CD4-positive, alpha-beta T cell (primary cell): ENCODE measurements at regions not wholly inside any gene's neighbourhood (a gene's known extent, or its start where the extent isn't known, plus 50 kb on each side); places are given as distances from the start of the nearest gene placed in this dataset.

Source experiments
- ATAC-seq: fragments of 200-7000 bp; cut with Tn5 transposase; one replicate; pipeline ENCODE4 v1.10.0; 2022; ENCODE audit warnings: mild to moderate bottlenecking; ENCODE audit not compliant: poor library complexity
- CTCF ChIA-PET: fragments of 350-600 bp; sonication (Branson Sonifier 250); formaldehyde crosslinking; loops from one replicate; lab custom pipeline; 2021; ENCODE audit warnings: antibody characterized with exemption, inconsistent platforms; lab: Charles Lee
- POLR2A ChIA-PET: fragments of 350-600 bp; sonication (Branson Sonifier 250); formaldehyde crosslinking; loops from one replicate; lab custom pipeline; 2021; ENCODE audit warnings: antibody characterized with exemption, inconsistent platforms; lab: Charles Lee
- DNase-seq, 14 experiments: peaks; one replicate each; pipeline ENCODE4 v3.0.0-alpha.2; 2013 to 2020; ENCODE audit warnings: mixed read lengths in 2 of 14
- H3K27ac ChIP-seq, 2 donors: one replicate each; pipeline versions ENCODE4 v1.5.1 to v1.7.0; 2013; ENCODE audit warnings: low read length in 2 of 2, low read depth in 1 of 2, mild to moderate bottlenecking in 1 of 2
- H3K27me3 ChIP-seq, 2 experiments: 1 replicate in 1 of 2; 2 replicates in 1 of 2; pipeline versions ENCODE4 v1.6.1 to v1.7.0; 2013; ENCODE audit warnings: low read length in 2 of 2, control low read depth in 1 of 2, mild to moderate bottlenecking in 1 of 2, moderate library complexity in 1 of 2; ENCODE audit not compliant: insufficient read depth in 2 of 2, control insufficient read depth in 1 of 2
- H3K36me3 ChIP-seq: one replicate; pipeline ENCODE4 v1.6.1; 2013; ENCODE audit warnings: low read length, control low read depth; ENCODE audit not compliant: insufficient read depth
- H3K4me1 ChIP-seq: one replicate; pipeline ENCODE4 v1.6.1; 2013; ENCODE audit warnings: low read length, control low read depth; ENCODE audit not compliant: insufficient read depth
- H3K4me3 ChIP-seq: one replicate; pipeline ENCODE4 v1.5.1; 2013; ENCODE audit warnings: mild to moderate bottlenecking, low read length, moderate library complexity
- H3K9me3 ChIP-seq, 2 experiments: 1 replicate in 1 of 2; 2 replicates in 1 of 2; pipeline versions ENCODE4 v1.6.1 to v1.7.0; 2013; ENCODE audit warnings: low read length in 2 of 2, mild to moderate bottlenecking in 2 of 2, control low read depth in 1 of 2, moderate library complexity in 1 of 2; ENCODE audit not compliant: control insufficient read depth in 1 of 2, insufficient read depth in 1 of 2
- H3K27ac Mint-ChIP-seq: one replicate; pipeline ENCODE4 v1.8.0; 2020; ENCODE audit warnings: mixed read lengths
- H3K27me3 Mint-ChIP-seq: one replicate; pipeline ENCODE4 v1.8.0; 2021; ENCODE audit warnings: mixed read lengths
- H3K36me3 Mint-ChIP-seq: one replicate; pipeline ENCODE4 v1.8.0; 2021; ENCODE audit warnings: low read depth, mixed read lengths
- H3K4me1 Mint-ChIP-seq: one replicate; pipeline ENCODE4 v1.8.0; 2021; ENCODE audit warnings: low read depth, mixed read lengths
- H3K4me3 Mint-ChIP-seq: one replicate; pipeline ENCODE4 v1.8.0; 2020; ENCODE audit warnings: mild to moderate bottlenecking, mixed read lengths
- H3K9me3 Mint-ChIP-seq: one replicate; pipeline ENCODE4 v1.8.0; 2020; ENCODE audit warnings: mixed read lengths
- intact Hi-C, 2 experiments: fragments of 100-400 bp; cut with DNase I in 1 of 2; cut with micrococcal nuclease in 1 of 2; formaldehyde crosslinking; loops; one replicate each; pipeline versions ENCODE4 v1.15.1 to v1.9.0; 2023 to 2025; cut with DNase I, micrococcal nuclease
- TF ChIP-seq, protein P1 (sequence below): fragments of 200-600 bp; IDR thresholded peaks from one replicate; pipeline ENCODE4 v1.8.0; 2022; ENCODE audit warnings: antibody characterized with exemption, mild to moderate bottlenecking

DNA sequence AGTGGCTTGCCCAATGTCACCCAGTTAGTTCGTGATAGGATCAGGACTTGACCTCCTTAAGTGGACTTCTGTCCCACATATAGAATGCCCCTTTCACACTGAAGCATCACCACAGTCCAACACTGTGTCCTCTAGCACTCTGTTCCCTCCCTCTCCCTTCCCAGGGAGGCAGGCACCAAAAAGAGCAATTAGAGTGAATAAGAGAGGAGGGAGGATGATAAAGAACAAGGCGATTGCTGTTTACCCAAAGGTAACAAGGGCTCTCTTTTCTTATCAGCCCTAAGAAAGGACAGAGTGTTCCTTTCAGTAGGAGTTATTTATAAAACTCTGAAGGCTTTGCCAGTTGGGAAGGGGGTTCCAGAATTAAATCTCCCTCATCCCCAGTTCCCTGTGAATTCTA lies 192.7 kb upstream of the ATP2B1 start:
- intact Hi-C loops = no loop called here
- no peak for DNase-seq
- ChIA-PET CTCF (no interaction called here), POLR2A (no interaction called here)
- Histone ChIP-seq H3K27ac (no peak overlapping the region), H3K4me3 (no peak overlapping the region), H3K4me1 (no peaks in the 10 kb centered on the region), H3K36me3 (no peaks in the 10 kb centered on the region), H3K27me3 (no peaks in the 10 kb centered on the region), H3K9me3 (no peaks in the 10 kb centered on the region)
- peaks cover 13% of the 10 kb centered on the region for H3K4me1 Mint-ChIP-seq
- H3K27ac Mint-ChIP-seq = no peak overlapping the region
- H3K36me3 Mint-ChIP-seq = no peaks in the 10 kb centered on the region
- TF ChIP-seq, protein P1, sequence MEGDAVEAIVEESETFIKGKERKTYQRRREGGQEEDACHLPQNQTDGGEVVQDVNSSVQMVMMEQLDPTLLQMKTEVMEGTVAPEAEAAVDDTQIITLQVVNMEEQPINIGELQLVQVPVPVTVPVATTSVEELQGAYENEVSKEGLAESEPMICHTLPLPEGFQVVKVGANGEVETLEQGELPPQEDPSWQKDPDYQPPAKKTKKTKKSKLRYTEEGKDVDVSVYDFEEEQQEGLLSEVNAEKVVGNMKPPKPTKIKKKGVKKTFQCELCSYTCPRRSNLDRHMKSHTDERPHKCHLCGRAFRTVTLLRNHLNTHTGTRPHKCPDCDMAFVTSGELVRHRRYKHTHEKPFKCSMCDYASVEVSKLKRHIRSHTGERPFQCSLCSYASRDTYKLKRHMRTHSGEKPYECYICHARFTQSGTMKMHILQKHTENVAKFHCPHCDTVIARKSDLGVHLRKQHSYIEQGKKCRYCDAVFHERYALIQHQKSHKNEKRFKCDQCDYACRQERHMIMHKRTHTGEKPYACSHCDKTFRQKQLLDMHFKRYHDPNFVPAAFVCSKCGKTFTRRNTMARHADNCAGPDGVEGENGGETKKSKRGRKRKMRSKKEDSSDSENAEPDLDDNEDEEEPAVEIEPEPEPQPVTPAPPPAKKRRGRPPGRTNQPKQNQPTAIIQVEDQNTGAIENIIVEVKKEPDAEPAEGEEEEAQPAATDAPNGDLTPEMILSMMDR = no peak
- H3K9me3 Mint-ChIP-seq = no peaks in the 10 kb centered on the region
- no peak overlapping the region for H3K4me3 Mint-ChIP-seq
- no peak for ATAC-seq
- no peaks in the 10 kb centered on the region for H3K27me3 Mint-ChIP-seq

DNA sequence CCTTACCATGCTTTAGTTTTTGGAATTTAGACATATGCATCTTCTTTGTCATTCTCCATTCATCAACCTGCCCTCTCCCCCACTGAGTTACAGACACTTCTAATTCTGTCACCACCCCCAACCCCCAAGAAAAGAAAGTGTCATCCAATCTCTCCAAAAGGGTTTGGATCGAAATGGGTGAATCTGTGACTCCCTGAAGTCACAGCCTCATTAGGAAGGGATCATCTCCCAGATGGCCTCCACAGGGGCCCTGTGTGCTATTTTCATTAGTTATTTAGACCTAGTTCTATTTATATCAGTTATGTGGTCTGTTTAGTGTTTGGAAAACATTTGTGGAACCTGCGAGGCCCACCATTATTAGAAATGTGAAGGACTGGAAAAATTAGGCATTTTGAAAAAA lies 191.0 kb upstream of the ATP2B1 start:
- H3K4me1 ChIP-seq = no peaks in the 10 kb centered on the region
- ChIA-PET POLR2A (no interaction called here), CTCF (no interaction called here)
- TF ChIP-seq, protein P1 = no peak
- H3K9me3 ChIP-seq = no peaks in the 10 kb centered on the region
- Mint-ChIP-seq H3K36me3 (no peaks in the 10 kb centered on the region), H3K4me3 (no peak overlapping the region), H3K27ac (no peak overlapping the region), H3K4me1 (peaks cover 19% of the 10 kb centered on the region), H3K9me3 (no peaks in the 10 kb centered on the region), H3K27me3 (no peaks in the 10 kb centered on the region)
- no peak overlapping the region for H3K27ac ChIP-seq
- H3K4me3 ChIP-seq = no peak overlapping the region
- DNase-seq (no peak), ATAC-seq (no peak)
- no peaks in the 10 kb centered on the region for H3K36me3 ChIP-seq
- intact Hi-C loops = no loop called here
- no peaks in the 10 kb centered on the region for H3K27me3 ChIP-seq

DNA sequence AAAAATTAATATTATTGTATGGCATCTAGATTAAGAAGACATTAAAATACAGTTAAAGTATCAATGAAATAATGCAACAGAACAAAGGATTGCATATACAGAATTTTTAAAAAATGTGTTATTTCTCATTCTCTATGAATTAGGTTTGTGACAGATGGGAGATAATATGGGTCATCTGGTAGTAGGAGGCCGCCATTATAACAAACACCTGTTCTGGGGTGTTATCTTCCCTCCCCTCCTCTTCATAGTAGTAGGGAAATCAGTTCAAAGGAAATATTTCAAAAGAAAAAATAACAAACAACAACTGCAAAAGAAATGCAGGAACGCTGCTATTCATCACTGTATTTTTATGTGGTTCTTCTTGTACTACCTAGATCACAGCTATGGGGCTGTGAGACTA lies 187.0 kb upstream of the ATP2B1 start:
- peaks cover 45% of the 10 kb centered on the region for H3K4me1 Mint-ChIP-seq
- no peak overlapping the region for H3K4me3 Mint-ChIP-seq
- intact Hi-C loops = no loop called here
- H3K4me1 ChIP-seq = no peaks in the 10 kb centered on the region
- no peaks in the 10 kb centered on the region for H3K9me3 ChIP-seq
- no peak for ATAC-seq
- TF ChIP-seq, protein P1 = no peak
- no peaks in the 10 kb centered on the region for H3K27me3 Mint-ChIP-seq
- ChIA-PET POLR2A (no interaction called here), CTCF (no interaction called here)
- no peak overlapping the region for H3K27ac Mint-ChIP-seq
- no peak overlapping the region for H3K4me3 ChIP-seq
- H3K9me3 Mint-ChIP-seq = peaks cover 3% of the 10 kb centered on the region
- H3K36me3 ChIP-seq = no peaks in the 10 kb centered on the region
- no peaks in the 10 kb centered on the region for H3K27me3 ChIP-seq
- DNase-seq = no peak
- H3K36me3 Mint-ChIP-seq = no peaks in the 10 kb centered on the region
- H3K27ac ChIP-seq = no peak overlapping the region
